Rectal smooth muscle tissue (tissue), 1 donor: ENCODE measurements at regions not wholly inside any gene's neighbourhood (a gene's known extent, or its start where the extent isn't known, plus 50 kb on each side); places are given as distances from the start of the nearest gene placed in this dataset.

Source experiments
- H3K27ac ChIP-seq: one replicate; pipeline ENCODE4 v1.7.0; 2013; ENCODE audit warnings: low read depth, low read length, inconsistent platforms
- H3K27me3 ChIP-seq: one replicate; pipeline ENCODE4 v1.7.0; 2013; ENCODE audit warnings: low read length; ENCODE audit not compliant: control insufficient read depth, insufficient read depth
- H3K36me3 ChIP-seq: one replicate; pipeline ENCODE4 v1.7.0; 2013; ENCODE audit warnings: low read length; ENCODE audit not compliant: control insufficient read depth, insufficient read depth
- H3K4me1 ChIP-seq: one replicate; pipeline ENCODE4 v1.7.0; 2013; ENCODE audit warnings: low read length; ENCODE audit not compliant: control insufficient read depth, insufficient read depth
- H3K4me3 ChIP-seq: one replicate; pipeline ENCODE4 v1.7.0; 2013; ENCODE audit warnings: low read length
- H3K9ac ChIP-seq: one replicate; pipeline ENCODE4 v1.7.0; 2013; ENCODE audit warnings: low read length

DNA sequence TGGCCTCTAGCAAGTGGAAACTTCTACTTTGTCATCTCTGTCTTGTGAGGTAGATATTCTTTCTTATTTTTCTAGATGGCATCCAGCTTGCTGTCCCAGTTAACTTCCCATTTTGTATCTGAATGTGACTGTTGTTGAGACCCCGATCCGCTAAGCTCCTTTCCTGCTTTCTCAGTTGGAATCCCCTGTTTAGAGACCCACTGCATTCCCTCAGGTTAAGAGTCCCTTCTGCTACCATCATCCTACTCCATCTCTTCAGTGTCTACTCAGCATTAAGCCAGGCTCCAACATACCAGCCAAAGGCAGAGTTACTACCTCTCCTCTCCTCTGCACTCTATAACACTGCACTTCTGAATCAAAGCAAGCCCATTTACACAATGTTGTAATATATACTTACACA, 1300.4 kb upstream of the CHAC2 start:
- H3K4me3 ChIP-seq: no peak overlapping the region
- no peaks in the 10 kb centered on the region for H3K27me3 ChIP-seq
- no peak overlapping the region for H3K9ac ChIP-seq
- H3K36me3 ChIP-seq: no peaks in the 10 kb centered on the region
- no peaks in the 10 kb centered on the region for H3K4me1 ChIP-seq
- H3K27ac ChIP-seq: no peak overlapping the region

DNA sequence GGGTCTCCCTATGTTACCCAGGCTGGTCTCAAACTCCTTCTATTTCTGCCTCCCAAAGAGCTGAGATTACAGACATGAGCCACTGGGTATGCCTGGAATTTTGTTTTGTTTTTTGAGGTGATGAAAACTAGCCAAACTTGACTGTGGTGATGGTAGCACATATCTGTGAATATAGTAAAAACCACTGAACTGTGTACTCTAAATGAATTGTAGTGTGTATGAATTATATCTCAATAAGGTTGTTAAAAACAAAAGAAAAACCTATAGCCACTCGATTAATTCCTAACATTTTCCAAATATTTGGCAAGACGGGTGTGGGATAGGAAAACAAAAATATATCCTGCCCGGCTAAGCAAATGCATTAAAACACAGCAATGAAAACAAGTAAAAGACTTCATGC, 1302.3 kb upstream of the CHAC2 start:
- Histone ChIP-seq H3K27me3 (no peaks in the 10 kb centered on the region), H3K27ac (no peak overlapping the region), H3K4me1 (no peaks in the 10 kb centered on the region), H3K4me3 (no peak overlapping the region), H3K36me3 (no peaks in the 10 kb centered on the region), H3K9ac (no peak overlapping the region)

DNA sequence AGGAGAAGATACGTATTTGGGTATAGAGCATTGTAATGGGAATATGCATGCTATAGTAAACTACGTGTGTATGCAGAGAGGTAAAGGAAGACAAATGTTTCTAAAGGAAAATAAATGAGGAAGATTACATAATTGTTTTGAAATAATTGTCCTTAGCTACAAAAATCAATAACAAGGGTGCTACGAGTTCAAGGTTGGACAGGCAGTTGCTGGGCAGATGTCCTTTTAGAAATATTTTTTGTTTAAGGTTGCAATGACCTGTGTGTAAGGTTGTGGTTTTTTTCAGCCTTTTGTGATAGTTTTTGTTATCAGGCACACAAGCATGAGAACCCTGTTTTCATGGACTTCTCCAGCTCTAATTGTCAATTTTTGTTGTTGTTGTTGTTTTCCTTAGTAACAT, 1304.1 kb upstream of the CHAC2 start:
- Histone ChIP-seq H3K27me3 (no peaks in the 10 kb centered on the region), H3K27ac (no peak overlapping the region), H3K4me3 (no peak overlapping the region), H3K4me1 (no peaks in the 10 kb centered on the region), H3K36me3 (no peaks in the 10 kb centered on the region), H3K9ac (no peak overlapping the region)

DNA sequence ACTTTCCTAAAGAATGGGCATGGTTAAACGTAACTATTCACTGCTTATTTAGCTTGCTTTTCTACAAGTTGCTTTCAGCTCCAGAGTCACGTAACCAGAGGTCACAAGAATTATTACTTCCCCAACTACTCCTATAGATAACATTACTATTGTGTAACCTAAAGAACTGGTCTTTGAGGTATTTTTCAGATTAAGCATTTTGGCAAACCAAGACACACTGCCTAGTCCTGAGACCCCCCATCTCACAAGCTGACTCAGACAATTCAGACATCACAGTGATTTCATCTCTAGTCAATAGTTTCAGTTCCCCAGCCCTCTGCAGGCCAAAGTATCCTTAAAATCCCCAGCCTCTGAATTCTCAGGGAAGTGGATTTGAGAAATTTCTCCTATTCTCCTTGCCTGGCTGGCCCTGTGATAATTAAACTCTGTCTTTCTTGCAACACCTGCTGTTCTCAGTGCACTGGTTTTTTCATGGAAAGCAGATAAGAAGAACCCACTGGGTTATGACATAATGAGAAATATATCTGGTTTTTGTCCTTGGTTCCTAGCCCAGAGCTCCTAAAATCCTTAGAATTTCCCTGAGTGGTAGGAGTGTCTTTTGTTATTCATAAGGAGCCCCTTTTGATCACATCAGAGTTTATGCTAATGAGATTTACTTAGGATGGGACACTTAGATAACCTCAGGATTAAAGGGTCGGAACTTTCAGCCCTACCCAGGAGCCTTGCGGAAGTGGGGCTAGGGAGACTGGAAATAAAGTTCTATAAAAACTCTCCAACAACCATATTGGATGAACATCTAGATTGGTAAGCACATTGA, 1310.8 kb upstream of the CHAC2 start:
- Histone ChIP-seq H3K36me3 (no peaks in the 10 kb centered on the region), H3K9ac (no peak overlapping the region), H3K4me3 (no peak overlapping the region), H3K27ac (no peak overlapping the region), H3K27me3 (no peaks in the 10 kb centered on the region), H3K4me1 (no peaks in the 10 kb centered on the region)

DNA sequence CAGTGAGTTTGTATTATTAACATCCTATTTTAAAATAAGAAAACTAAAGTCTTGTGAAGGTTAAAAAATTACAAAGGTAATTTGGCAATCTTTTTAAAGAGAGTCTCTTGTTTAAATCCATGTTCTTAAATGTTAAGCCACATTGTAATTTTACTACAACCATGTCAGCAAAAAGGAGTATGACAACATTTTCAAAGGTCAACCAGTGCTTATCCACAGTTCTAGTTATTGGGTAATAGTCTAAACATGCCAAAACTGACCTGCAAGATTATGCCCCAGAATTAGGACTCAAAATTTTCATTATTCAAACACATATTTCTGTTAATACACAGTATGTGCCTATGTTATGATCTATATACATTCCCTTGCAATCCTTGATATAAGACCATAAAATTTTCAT, 1312.6 kb upstream of the CHAC2 start:
- no peak overlapping the region for H3K9ac ChIP-seq
- H3K27ac ChIP-seq: no peak overlapping the region
- no peaks in the 10 kb centered on the region for H3K4me1 ChIP-seq

DNA sequence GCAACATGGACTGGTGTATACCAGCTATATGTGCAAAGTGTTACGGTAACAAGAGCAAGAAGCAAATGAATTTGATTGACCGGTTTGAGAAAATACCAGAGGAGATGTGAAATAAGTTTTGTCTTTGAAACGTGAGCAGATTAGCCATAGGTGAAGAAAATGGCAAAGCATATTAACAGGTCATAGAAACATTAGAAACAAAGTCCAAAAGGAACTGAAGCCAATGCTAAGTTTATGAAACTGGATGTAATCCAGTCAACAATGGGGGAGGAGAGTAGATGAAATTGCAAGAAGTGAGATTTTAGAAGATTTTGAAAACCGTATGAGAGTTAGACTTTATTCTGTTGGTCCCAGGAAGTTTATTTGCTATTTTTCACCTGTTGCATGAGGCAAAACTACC, 1315.4 kb upstream of the CHAC2 start:
- H3K9ac ChIP-seq: no peak overlapping the region
- no peaks in the 10 kb centered on the region for H3K36me3 ChIP-seq
- H3K27me3 ChIP-seq: no peaks in the 10 kb centered on the region
- H3K27ac ChIP-seq: no peak overlapping the region
- no peaks in the 10 kb centered on the region for H3K4me1 ChIP-seq
- no peak overlapping the region for H3K4me3 ChIP-seq

More for the DNA sequence above, 1312.6 kb upstream of the CHAC2 start:
- Histone ChIP-seq H3K27me3 (no peaks in the 10 kb centered on the region), H3K36me3 (no peaks in the 10 kb centered on the region), H3K4me3 (no peak overlapping the region)

DNA sequence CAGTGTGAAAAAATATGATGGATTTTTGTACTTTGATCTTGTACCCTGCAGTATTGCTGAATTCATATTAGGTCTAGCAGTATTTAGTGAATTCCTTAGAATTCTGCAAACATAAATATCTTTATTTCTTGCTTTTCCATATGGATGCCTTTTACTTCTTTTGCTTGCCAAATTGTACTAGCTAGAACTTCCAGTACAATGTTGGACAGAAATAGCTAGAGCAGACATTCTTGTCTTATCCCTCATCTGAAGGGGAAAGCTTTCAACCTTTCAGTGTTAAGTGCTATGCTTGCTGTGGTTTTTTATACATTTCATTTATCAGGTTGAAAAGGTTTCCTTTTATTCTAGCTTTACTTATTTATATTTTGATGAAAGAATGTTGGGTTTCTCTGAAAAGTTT, 1321.9 kb upstream of the CHAC2 start:
- H3K9ac ChIP-seq: no peak overlapping the region
- H3K4me1 ChIP-seq: no peaks in the 10 kb centered on the region
- H3K27ac ChIP-seq: no peak overlapping the region
- H3K27me3 ChIP-seq: no peaks in the 10 kb centered on the region
- H3K36me3 ChIP-seq: no peaks in the 10 kb centered on the region
- H3K4me3 ChIP-seq: no peak overlapping the region

DNA sequence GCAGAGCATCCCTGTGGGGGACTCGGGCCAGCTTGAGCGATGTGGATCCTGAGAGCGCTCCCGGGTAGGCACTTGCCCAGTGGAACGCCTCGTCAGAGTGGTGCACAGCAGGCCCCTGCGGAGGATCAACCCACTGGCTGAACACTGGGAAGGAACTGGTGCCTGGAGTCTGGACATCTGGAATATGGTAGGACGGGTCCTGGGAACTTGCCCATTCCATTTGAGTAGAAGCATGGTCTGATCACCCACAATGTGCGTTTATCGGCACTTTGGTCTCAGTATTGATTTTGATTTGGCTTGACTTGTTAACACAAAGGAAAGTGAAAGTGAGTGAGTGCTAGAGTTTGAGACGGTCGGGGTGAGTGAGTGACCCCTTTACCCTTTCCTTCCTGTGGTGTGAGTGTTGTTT, 1336.2 kb upstream of the CHAC2 start:
- Histone ChIP-seq H3K4me3 (no peak overlapping the region), H3K4me1 (no peaks in the 10 kb centered on the region), H3K9ac (no peak overlapping the region)

DNA sequence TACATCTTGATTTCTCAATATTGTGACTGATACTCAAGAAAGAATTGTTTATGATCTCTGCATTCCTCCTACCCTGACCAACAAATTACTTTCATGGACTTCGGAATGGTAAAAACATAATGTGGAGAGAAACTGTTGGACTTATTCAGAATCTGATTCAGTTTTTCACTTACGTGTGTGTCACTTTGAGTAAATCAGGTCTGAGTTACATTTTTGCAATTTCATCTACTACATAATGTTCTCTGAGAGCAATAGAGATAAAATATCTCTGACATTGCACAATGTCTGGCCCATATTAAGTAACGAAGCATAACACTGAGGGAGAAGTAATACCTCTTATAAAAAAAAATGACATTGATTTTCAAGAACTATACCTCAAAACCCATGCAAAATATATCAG, 1337.9 kb upstream of the CHAC2 start:
- H3K4me3 ChIP-seq: no peak overlapping the region
- no peaks in the 10 kb centered on the region for H3K36me3 ChIP-seq
- H3K4me1 ChIP-seq: no peaks in the 10 kb centered on the region
- no peak overlapping the region for H3K27ac ChIP-seq
- no peaks in the 10 kb centered on the region for H3K27me3 ChIP-seq
- no peak overlapping the region for H3K9ac ChIP-seq

More for the DNA sequence above, 1336.2 kb upstream of the CHAC2 start:
- Histone ChIP-seq H3K36me3 (no peaks in the 10 kb centered on the region), H3K27me3 (no peaks in the 10 kb centered on the region), H3K27ac (no peak overlapping the region)

DNA sequence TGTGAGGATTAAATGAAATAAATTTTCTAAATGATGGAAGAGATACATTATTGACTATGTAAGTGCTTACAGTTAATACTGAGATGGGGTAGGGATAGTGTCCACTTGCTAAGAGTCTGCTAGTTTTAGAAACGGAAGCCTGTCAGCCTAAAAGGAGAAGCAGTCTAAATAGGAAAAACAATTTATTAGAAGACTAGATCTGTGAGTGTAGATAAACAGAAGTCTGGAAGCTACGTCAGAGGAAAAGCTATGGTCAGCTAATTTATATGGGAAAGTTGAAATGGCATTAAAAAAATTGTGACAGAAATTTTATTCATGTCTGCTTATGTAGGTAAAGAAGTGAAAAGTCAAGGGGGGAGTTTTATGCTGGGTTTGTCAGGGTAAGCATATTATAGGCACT, 1338.4 kb upstream of the CHAC2 start:
- no peaks in the 10 kb centered on the region for H3K27me3 ChIP-seq
- no peak overlapping the region for H3K9ac ChIP-seq
- H3K36me3 ChIP-seq: no peaks in the 10 kb centered on the region
- no peaks in the 10 kb centered on the region for H3K4me1 ChIP-seq
- no peak overlapping the region for H3K4me3 ChIP-seq
- no peak overlapping the region for H3K27ac ChIP-seq

DNA sequence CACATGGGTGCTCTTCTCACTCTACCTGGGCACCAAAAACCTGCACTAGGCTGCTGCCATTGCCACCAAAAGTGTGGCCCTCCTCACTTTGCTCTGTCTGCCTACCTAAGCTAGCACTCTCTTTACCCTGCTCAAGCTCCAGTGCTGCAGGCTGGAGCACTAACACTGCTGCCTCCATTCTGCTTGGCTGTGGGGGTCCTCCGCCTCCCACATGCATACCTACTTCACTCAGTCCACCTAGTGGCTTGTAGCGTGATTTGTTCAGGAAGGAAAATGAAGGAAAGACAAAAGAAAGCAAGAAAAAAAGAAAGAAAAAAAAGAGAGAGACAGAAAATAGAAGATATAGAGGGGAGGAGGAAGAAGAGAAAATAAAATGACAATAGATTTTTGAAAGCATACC, 1339.4 kb upstream of the CHAC2 start:
- Histone ChIP-seq H3K4me3 (no peak overlapping the region), H3K36me3 (no peaks in the 10 kb centered on the region), H3K27ac (no peak overlapping the region), H3K4me1 (no peaks in the 10 kb centered on the region), H3K9ac (no peak overlapping the region), H3K27me3 (no peaks in the 10 kb centered on the region)

DNA sequence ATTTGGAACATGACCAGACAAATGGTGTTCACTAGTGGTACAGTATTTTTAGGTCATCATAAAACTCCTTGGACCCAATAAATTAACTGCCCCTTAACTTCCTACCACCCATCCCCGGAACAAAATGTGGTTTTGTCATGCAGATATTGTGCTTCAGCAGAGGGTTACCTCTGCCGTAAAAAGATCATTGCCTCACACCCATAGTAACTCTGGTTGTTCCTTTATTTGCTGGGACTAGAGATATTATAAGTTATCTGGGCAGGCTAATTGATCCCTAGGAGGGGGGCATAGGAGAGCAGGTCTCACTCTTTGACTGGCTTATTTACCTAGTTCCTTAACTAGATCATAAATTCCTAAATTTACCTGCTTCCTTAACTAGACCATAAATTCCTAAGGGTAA, 1343.9 kb upstream of the CHAC2 start:
- Histone ChIP-seq H3K9ac (no peak overlapping the region), H3K27ac (no peak overlapping the region), H3K4me3 (no peak overlapping the region), H3K4me1 (no peaks in the 10 kb centered on the region), H3K27me3 (no peaks in the 10 kb centered on the region), H3K36me3 (no peaks in the 10 kb centered on the region)

DNA sequence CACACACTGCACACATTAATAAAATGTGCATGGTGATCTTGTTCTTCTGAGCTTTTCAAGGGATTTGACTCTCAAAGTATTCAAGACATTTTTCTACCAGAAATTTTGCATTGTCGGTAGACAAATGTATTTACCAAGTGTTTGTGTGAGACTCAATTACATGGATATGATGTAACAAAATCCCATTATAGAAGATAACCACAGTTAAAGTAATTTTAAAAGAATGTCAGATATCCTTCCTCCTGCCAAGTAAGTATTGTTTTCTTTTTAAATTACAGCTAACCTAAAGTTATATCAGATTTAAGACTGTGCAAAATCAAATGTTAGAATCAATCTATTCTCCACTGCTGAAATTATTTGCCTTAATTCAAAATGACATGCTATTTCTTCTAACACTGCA, 1344.5 kb upstream of the CHAC2 start:
- Histone ChIP-seq H3K4me1 (no peaks in the 10 kb centered on the region), H3K27me3 (no peaks in the 10 kb centered on the region), H3K27ac (no peak overlapping the region), H3K4me3 (no peak overlapping the region), H3K36me3 (no peaks in the 10 kb centered on the region), H3K9ac (no peak overlapping the region)
